Endothelial cell of umbilical vein (primary cell): ENCODE measurements at regions not wholly inside any gene's neighbourhood (a gene's known extent, or its start where the extent isn't known, plus 50 kb on each side); places are given as distances from the start of the nearest gene placed in this dataset.

Source experiments
- BruUV-seq: library from RNA; stranded (reverse); fragments of 400-500 nt; replicated peaks from 2 replicates; lab custom pipeline; 2021; lab: Mats Ljungman, UMichigan
- CTCF ChIA-PET: fragments of 300-600, 350-600 bp; sonication (Branson Sonifier 250); formaldehyde crosslinking; loops from one replicate; lab custom pipeline; 2021; ENCODE audit warnings: antibody characterized with exemption, inconsistent platforms; lab: Charles Lee
- POLR2A ChIA-PET: fragments of 300-600, 350-600 bp; sonication (Branson Sonifier 250); formaldehyde crosslinking; loops from one replicate; lab custom pipeline; 2021; ENCODE audit warnings: antibody characterized with exemption, inconsistent platforms; lab: Charles Lee
- DNase-seq: peaks from one replicate; pipeline ENCODE4 v3.0.0-alpha.2; 2011; ENCODE audit warnings: low read depth, low spot score
- FAIRE-seq: peaks from 2 replicates; lab custom pipeline; 2011; peaks lifted over from hg19 to GRCh38; lab: Jason Lieb, UNC
- H2AFZ ChIP-seq: 2 replicates; pipeline ENCODE4 v1.6.0; 2012; ENCODE audit warnings: low read depth, low read length, control low read depth, inconsistent platforms
- H3K27ac ChIP-seq: 2 replicates; pipeline ENCODE4 v1.5.1; 2011; ENCODE audit warnings: low read depth, mild to moderate bottlenecking, control low read depth, low read length, moderate library complexity; ENCODE audit not compliant: insufficient read depth
- H3K27me3 ChIP-seq, 2 experiments: 2 replicates each; pipeline versions ENCODE4 v1.6.0 to v1.6.1; 2011; ENCODE audit warnings: low read length in 2 of 2, mixed read lengths in 1 of 2; ENCODE audit not compliant: control insufficient read depth in 2 of 2, insufficient read depth in 2 of 2
- H3K36me3 ChIP-seq, 2 experiments: 2 replicates in 1 of 2; 3 replicates in 1 of 2; pipeline ENCODE4 v1.5.1; 2011; ENCODE audit warnings: low read length in 2 of 2, mild to moderate bottlenecking in 1 of 2, moderate library complexity in 1 of 2; ENCODE audit not compliant: control insufficient read depth in 2 of 2, insufficient read depth in 2 of 2; ENCODE audit errors: extremely low read depth in 1 of 2
- H3K4me1 ChIP-seq: 3 replicates; pipeline ENCODE4 v1.5.1; 2011; ENCODE audit warnings: mild to moderate bottlenecking, low read length; ENCODE audit not compliant: control insufficient read depth, insufficient read depth; ENCODE audit errors: extremely low read depth
- H3K4me2 ChIP-seq: 2 replicates; pipeline ENCODE4 v1.6.1; 2011; ENCODE audit warnings: low read length, control low read depth, mixed read lengths; ENCODE audit not compliant: insufficient read depth
- H3K4me3 ChIP-seq, 3 experiments: fragments of 200-600 bp in 1 of 3; sonication (generic), shearing (Covaris generic) in 1 of 3; replicated peaks in 1 of 3; 2 replicates each; pipeline ENCODE4 v1.5.1; 2011 to 2016; ENCODE audit warnings: control low read depth in 3 of 3, low read length in 3 of 3, mild to moderate bottlenecking in 2 of 3, inconsistent platforms in 1 of 3, low read depth in 1 of 3, moderate library complexity in 1 of 3; ENCODE audit not compliant: insufficient read depth in 1 of 3
- H3K79me2 ChIP-seq: 2 replicates; pipeline ENCODE4 v1.6.0; 2012; ENCODE audit warnings: low read length, inconsistent platforms; ENCODE audit not compliant: control insufficient read depth, insufficient read depth
- H3K9ac ChIP-seq: replicated peaks from 2 replicates; pipeline ENCODE3; 2011; ENCODE audit warnings: low read length, control low read depth; ENCODE audit not compliant: insufficient read depth; ENCODE audit errors: extremely low read depth
- H3K9me1 ChIP-seq: replicated peaks from 3 replicates; pipeline ENCODE4 v1.6.0; 2011; ENCODE audit warnings: mild to moderate bottlenecking, low read length; ENCODE audit not compliant: control insufficient read depth, insufficient read depth; ENCODE audit errors: extremely low read depth
- H3K9me3 ChIP-seq: replicated peaks from 2 replicates; pipeline ENCODE4 v1.5.1; 2012; ENCODE audit warnings: low read length, inconsistent platforms; ENCODE audit not compliant: control insufficient read depth, insufficient read depth
- H4K20me1 ChIP-seq: replicated peaks from 2 replicates; pipeline ENCODE3; 2011; ENCODE audit warnings: mild to moderate bottlenecking, low read length; ENCODE audit not compliant: control insufficient read depth, insufficient read depth; ENCODE audit errors: extremely low read depth
- EZH2 ChIP-seq: IDR thresholded peaks from 2 replicates; pipeline ENCODE4 v1.6.1; 2012; ENCODE audit warnings: borderline replicate concordance, low read depth, mild to moderate bottlenecking, moderate library complexity, low read length, inconsistent platforms; ENCODE audit not compliant: severe bottlenecking
- FOS ChIP-seq: IDR thresholded peaks from 2 replicates; pipeline ENCODE4 v1.6.1; 2011; ENCODE audit warnings: mild to moderate bottlenecking, low read length, moderate library complexity, borderline replicate concordance; ENCODE audit not compliant: insufficient read depth
- GATA2 ChIP-seq: IDR thresholded peaks from 2 replicates; pipeline ENCODE4 v1.7.0; 2011; ENCODE audit warnings: low read depth, mild to moderate bottlenecking, moderate library complexity, mixed read lengths, low read length; ENCODE audit not compliant: insufficient read length, insufficient read depth
- JUN ChIP-seq: IDR thresholded peaks from 2 replicates; pipeline ENCODE4 v1.6.1; 2011; ENCODE audit warnings: borderline replicate concordance, low read depth; ENCODE audit not compliant: insufficient read length, insufficient read depth
- MYC ChIP-seq: IDR thresholded peaks from one replicate; pipeline ENCODE4 v1.6.1; 2011; ENCODE audit warnings: mild to moderate bottlenecking, low read depth, low read length
- POLR2A ChIP-seq: IDR thresholded peaks from 2 replicates; pipeline ENCODE4 v1.6.1; 2012; ENCODE audit warnings: low read depth, mild to moderate bottlenecking, control low read depth, low read length
- POLR2AphosphoS5 ChIP-seq: IDR thresholded peaks from 2 replicates; pipeline ENCODE4 v1.6.1; 2012; ENCODE audit warnings: low read depth, mild to moderate bottlenecking, control low read depth, low read length, moderate library complexity; ENCODE audit not compliant: insufficient read depth
- dilution Hi-C: fragments of 300-500 bp; cut with MboI; formaldehyde crosslinking; loops from one replicate; pipeline ENCODE4 v1.15.0; 2019; ENCODE audit warnings: low sequenced_read_pairs; ENCODE audit not compliant: extremely low pct_ligation_motif_present
- intact Hi-C: fragments of 100-400 bp; cut with micrococcal nuclease; formaldehyde crosslinking; loops from one replicate; pipeline ENCODE4 v1.10.0; 2022
- TF ChIP-seq, protein P1 (sequence below), 2 donors: IDR thresholded peaks; 1 replicate in 1 of 2; 2 replicates in 1 of 2; pipeline ENCODE4 v1.5.1; 2011; ENCODE audit warnings: low read length in 2 of 2, mild to moderate bottlenecking in 2 of 2, moderate library complexity in 2 of 2, control low read depth in 1 of 2, inconsistent platforms in 1 of 2, low read depth in 1 of 2; ENCODE audit not compliant: insufficient read depth in 1 of 2; ENCODE audit errors: extremely low read depth in 1 of 2
- TF ChIP-seq, protein P2 (sequence below): IDR thresholded peaks from 2 replicates; pipeline ENCODE4 v1.6.1; 2011; ENCODE audit not compliant: insufficient read depth, insufficient read length

DNA sequence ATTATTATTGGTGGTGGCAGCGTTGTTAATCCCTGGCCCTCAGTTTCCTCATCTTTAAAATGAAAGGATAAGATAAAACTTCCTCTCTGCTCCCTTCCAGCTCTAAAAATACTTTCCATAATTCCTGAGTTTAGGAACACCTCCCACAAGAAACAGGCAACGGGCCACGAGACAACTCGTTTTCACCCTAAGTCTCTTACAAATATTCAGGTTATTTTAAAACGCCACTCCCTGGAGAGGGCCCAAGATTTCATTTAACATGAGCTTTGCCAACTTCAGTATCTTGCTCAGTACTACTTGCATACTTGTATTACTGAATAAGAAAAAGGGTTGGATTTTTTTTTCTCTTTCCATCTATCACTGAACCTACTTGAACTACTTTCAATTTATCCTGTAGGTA is 611.1 kb upstream of the FANCL start:
- Histone ChIP-seq H3K4me2 (no peak overlapping the region), H3K27me3 (no peaks in the 10 kb centered on the region), H3K36me3 (no peaks in the 10 kb centered on the region), H4K20me1 (no peaks in the 10 kb centered on the region), H3K9ac (no peak overlapping the region), H3K4me3 (no peak overlapping the region), H2AFZ (no peak overlapping the region), H3K79me2 (no peaks in the 10 kb centered on the region), H3K9me1 (no peaks in the 10 kb centered on the region), H3K4me1 (no peaks in the 10 kb centered on the region), H3K27ac (no peak overlapping the region), H3K9me3 (no peaks in the 10 kb centered on the region)
- DNase-seq (no peak), FAIRE-seq (no peak)
- intact Hi-C loops (no loop called here), dilution Hi-C loops (no loop called here)
- ChIA-PET CTCF (no interaction called here), POLR2A (no interaction called here)
- TF ChIP-seq GATA2 (no peak), MYC (no peak), EZH2 (no peak), POLR2AphosphoS5 (no peak), FOS (no peak), POLR2A (no peak), JUN (no peak)
- TF ChIP-seq, protein P1, sequence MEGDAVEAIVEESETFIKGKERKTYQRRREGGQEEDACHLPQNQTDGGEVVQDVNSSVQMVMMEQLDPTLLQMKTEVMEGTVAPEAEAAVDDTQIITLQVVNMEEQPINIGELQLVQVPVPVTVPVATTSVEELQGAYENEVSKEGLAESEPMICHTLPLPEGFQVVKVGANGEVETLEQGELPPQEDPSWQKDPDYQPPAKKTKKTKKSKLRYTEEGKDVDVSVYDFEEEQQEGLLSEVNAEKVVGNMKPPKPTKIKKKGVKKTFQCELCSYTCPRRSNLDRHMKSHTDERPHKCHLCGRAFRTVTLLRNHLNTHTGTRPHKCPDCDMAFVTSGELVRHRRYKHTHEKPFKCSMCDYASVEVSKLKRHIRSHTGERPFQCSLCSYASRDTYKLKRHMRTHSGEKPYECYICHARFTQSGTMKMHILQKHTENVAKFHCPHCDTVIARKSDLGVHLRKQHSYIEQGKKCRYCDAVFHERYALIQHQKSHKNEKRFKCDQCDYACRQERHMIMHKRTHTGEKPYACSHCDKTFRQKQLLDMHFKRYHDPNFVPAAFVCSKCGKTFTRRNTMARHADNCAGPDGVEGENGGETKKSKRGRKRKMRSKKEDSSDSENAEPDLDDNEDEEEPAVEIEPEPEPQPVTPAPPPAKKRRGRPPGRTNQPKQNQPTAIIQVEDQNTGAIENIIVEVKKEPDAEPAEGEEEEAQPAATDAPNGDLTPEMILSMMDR (IDR thresholded peaks at IDR 0.05; ENCODE audit: extremely low read depth in 1 of 2, insufficient read depth in 1 of 2, low read depth in 1 of 2, low read length in 2 of 2) = no peak
- TF ChIP-seq, protein P2, sequence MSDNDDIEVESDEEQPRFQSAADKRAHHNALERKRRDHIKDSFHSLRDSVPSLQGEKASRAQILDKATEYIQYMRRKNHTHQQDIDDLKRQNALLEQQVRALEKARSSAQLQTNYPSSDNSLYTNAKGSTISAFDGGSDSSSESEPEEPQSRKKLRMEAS = no peak
- no TSS peak for BruUV-seq
